HK-2 (cell line): ENCODE measurements at regions not wholly inside any gene's neighbourhood (a gene's known extent, or its start where the extent isn't known, plus 50 kb on each side); places are given as distances from the start of the nearest gene placed in this dataset.
"Not testable (repeated sequence)": the region's sequence is repeated elsewhere in the genome, so short reads cannot be mapped to it uniquely, and the experiment has no call there.

Experiments used
- DNase-seq: peaks from one replicate; pipeline ENCODE4 v3.0.0-alpha.2; 2018; ENCODE audit not compliant: unreplicated experiment

GRCh38 chr11:67776852-67777520 lies 102.6 kb upstream of the ALDH3B2 start:
- DNase-seq: no peak

- DNase-seq: not testable (repeated sequence)
These were observed 99.8 kb upstream of the ALDH3B2 start for GRCh38 chr11:67774175-67774574.

GRCh38 chr11:67768001-67768730 lies 93.7 kb upstream of the ALDH3B2 start:
- not testable (repeated sequence) for DNase-seq

- DNase-seq: not testable (repeated sequence)
These were observed 86.8 kb upstream of the ALDH3B2 start for GRCh38 chr11:67761211-67761610.

DNA sequence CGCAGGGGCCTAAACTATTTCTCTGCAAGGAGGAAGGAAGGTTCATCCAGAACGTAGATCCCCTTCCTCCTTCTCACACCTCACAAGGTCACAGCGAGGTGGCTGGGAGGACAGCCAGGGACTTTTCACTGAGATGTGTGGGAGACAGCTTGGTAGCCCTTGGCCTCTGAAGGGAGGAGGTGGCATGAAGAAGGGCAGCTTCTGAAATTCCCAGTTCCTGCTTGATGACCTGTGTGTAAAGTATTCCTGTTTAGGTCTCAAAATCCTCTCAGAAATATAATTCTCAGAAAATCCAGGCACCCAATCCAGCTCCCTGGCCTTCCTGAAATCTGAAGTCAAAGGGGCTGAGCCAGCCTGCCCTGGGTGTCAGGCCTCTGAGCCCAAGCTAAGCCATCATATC lies 84.9 kb upstream of the ALDH3B2 start:
- DNase-seq: not testable (repeated sequence)

- not testable (repeated sequence) for DNase-seq
These were observed 84.0 kb upstream of the ALDH3B2 start for GRCh38 chr11:67758467-67758866.

- not testable (repeated sequence) for DNase-seq
These were observed 83.6 kb upstream of the ALDH3B2 start for GRCh38 chr11:67758009-67758408.

DNA sequence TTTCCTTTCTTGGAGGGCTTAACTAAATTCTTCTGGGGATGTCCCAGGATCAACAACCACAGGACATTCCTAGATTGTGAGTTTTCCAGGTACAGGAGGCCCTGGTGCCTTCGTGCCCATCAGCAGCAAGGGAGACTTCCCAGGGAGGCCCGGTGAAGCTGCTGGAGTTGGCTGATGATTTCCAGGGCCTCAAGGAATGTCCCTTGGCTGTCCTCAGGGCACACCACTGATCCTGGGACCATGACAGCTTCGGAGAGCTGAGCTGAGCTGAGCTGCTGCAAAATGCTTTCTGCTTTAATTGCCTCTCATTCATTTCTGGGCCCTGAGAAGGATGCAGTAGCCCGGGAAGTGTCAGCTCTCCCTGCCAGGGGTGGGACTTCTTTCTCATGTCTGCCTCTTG lies 79.4 kb upstream of the ALDH3B2 start:
- DNase-seq: not testable (repeated sequence)

DNA sequence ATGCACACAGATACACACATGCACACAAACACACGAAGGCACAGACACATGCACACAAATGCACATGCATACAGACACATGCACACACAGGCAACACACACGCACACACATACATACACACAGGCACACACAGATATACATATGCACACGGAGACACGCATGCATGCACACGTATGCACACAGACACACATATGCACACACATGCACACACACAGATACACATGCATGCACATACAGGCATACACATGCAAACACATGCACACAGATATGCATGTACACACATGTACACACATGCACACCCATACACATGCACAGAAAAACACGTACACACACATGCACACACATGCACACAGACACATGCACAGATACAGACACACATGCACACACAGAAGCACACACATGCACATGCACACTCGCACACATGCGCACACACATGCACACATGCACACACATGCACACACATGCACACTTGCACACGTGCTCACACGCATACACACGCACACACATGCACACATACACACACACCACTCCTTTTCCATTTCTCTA lies 70.8 kb upstream of the ALDH3B2 start:
- DNase-seq: no peak

DNA sequence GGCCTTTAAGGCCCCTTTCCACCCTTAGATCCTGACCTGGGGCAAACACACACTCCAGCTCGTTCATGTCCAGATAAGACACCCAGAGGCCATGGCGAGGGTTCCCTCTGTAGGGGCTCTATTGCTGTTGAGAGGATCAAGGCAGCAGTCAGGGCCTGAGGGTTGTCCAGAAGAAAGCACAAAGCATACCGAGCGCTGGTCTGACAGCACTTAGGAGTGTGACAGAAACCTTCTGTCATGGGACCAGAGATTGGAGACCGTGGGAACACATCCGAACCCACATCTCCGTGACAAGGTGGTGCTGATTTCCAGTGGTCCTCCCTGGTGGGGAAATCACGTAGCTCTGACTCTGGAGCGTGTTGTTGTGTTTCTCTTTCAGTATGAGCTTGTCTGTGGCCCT lies 69.8 kb upstream of the ALDH3B2 start:
- DNase-seq: not testable (repeated sequence)

GRCh38 chr11:67738231-67738630 lies 63.8 kb upstream of the ALDH3B2 start:
- DNase-seq: not testable (repeated sequence)

DNA sequence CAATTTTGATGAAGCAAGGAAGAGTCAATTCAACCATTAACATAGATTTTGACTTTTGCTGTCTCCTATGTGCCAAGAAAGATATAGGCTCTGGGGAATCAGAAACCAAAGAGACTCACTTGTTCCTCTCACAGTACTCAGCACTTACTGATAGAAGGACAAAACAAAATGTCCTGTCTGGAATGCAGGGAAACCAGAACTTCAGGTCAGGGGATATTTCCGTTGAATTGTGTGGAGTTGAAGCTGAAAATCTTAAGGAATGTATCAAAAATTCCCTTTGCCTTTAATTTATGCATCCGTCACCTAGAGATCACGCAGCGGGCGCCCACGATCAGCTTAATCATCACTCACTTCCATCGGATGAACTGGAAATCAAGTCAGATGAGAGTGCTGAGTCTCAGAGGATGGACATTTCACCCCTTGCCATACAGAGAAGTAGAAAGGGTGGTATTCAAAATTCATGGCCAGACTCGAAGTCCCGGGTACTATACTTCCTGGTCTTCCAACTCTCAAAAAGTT lies 63.2 kb upstream of the ALDH3B2 start:
- DNase-seq: not testable (repeated sequence)

DNA sequence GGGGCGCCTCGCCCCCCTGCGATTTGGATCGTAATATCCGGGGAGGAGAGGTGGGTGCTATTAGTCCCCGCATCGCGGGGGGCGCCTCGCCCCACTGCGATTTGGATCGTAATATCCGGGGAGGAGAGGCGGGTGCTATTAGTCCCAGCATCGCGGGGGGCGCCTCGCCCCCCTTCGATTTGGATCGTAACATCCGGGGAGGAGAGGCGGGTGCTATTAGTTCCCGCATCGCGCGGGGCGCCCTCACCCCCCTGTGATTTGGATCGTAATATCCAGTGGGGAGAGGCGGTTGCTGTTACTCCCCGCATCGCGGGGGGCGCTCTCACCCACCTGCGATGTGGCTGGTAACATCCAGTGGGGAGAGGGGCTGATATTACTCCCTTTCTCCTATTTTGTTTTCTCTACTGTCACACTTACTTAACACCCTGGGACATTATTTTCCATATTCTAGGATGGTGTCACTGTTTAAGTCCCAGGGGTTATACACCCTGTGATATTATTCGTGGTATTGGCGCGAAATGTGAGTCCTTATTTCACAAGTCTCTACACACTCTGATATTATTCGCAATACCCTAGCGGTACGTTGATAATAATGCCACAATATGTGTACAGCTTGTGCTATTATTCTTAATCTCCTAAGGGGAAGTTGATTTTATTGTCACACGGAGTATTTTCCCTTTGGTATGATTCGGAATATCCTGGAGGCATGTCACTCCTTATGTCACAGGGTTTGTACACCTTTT lies 57.8 kb upstream of the ALDH3B2 start:
- no peak for DNase-seq

GRCh38 chr11:67731583-67731982 lies 57.2 kb upstream of the ALDH3B2 start:
- no peak for DNase-seq

GRCh38 chr11:67728163-67728571 lies 53.7 kb upstream of the ALDH3B2 start:
- not testable (repeated sequence) for DNase-seq

DNA sequence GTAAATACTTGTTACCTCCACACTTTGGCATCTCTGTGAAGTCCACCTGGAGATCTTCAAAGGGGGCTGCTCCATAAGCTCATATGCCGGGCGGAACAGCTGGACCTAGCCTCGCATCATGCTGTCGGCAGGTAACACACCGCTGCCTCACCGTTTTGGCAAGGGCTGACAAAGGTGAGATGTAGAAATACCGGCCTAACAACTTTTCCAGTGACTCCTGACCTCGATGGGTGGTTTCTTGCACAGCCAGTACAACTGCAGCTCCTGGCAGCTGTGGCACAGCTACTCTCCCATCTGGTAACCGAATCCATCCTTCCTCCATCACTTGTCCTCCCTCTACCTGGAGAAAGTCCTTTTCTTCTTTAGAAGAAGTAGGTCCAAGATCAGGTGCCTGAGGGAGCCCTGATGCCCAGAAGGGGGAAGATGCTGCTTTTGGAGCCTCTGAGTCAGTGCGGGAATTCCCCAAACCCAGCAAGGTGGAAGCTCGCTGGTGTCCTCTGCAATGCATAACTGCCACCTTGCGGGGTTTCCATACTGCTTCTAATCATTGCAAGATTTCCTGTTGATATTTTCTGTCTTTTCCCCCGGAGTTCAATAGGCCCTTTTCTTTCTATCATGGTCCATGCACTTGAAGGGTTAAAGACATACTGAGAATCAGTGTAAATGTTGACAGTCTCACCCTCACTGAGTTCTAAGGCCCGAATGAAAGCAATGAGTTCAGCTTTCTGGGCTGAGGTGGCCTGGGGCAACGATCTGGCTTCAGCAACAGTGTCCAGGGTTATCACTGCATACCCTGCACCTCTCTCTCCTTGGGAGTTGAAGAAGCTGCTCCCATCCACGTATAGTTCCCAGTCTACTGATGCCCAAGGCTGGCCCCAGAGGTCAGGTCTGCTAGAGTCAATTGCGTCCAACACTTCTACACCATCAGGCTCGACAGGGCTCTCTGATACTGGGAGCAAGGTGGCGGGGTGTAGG lies 52.9 kb upstream of the ALDH3B2 start:
- not testable (repeated sequence) for DNase-seq
